ENCODE measurements at regions not wholly inside any gene's neighbourhood (a gene's known extent, or its start where the extent isn't known, plus 50 kb on each side); places are given as distances from the start of the nearest gene placed in this dataset.

DNA sequence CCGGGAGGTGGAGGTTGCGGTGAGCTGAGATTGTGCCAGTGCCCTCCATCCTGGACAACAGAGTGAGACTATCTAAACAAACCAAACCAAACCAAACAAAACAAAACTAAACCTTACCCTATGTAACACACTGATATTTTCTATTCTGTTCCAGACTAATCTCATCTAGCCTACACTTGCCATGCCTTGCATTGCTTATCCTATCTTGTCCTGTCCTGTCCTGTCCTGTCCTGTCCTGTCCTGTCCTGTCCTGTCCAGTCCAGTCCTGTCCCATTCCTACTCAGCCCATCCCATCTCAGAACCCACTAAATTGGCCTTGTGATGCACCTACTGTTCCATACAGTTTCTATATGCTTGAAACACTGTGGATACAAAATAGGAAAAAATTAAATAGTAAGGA lies 64.7 kb upstream of the HDAC9 start:
- Histone ChIP-seq H3K79me2 (ENCODE audit: control insufficient read depth, insufficient read depth, low read length, poor library complexity) (no peaks in the 10 kb centered on the region), H3K23ac (ENCODE audit: low read length) (no peak overlapping the region), H4K91ac (ENCODE audit: low read depth, low read length) (no peak overlapping the region), H2AFZ (ENCODE audit: insufficient read depth, low read length, poor library complexity) (no peak overlapping the region), H3K4me1 (ENCODE audit: control insufficient read depth in 1 of 2, insufficient read depth in 2 of 2, low read length in 2 of 2) (no peaks in the 10 kb centered on the region), H3K27ac (ENCODE audit: low read depth, low read length) (no peak overlapping the region), H4K12ac (ENCODE audit: low read depth, low read length) (no peak overlapping the region), H2BK120ac (ENCODE audit: insufficient read depth, low read length, poor library complexity) (no peak overlapping the region), H3K14ac (ENCODE audit: low read length) (no peak overlapping the region), H3K9me3 (ENCODE audit: insufficient read depth, low read depth, low read length) (no peaks in the 10 kb centered on the region), H3K4me2 (ENCODE audit: low read length) (no peak overlapping the region), H3K9ac (ENCODE audit: low read length) (no peak overlapping the region), H2BK5ac (ENCODE audit: low read depth, low read length, poor library complexity) (no peak overlapping the region), H4K8ac (ENCODE audit: low read depth, low read length) (no peak overlapping the region), H3K4me3 (ENCODE audit: low read depth, low read length) (no peak overlapping the region), H2AK5ac (ENCODE audit: low read length) (no peak overlapping the region), H3K27me3 (ENCODE audit: insufficient read depth, low read length) (no peaks in the 10 kb centered on the region), H3K79me1 (ENCODE audit: low read length) (no peaks in the 10 kb centered on the region), H3K36me3 (ENCODE audit: control insufficient read depth in 1 of 2, insufficient read depth in 2 of 2, low read length in 2 of 2) (no peaks in the 10 kb centered on the region), H3K18ac (ENCODE audit: low read length) (no peak overlapping the region), H3K4ac (ENCODE audit: low read depth, low read length) (no peak overlapping the region), H2BK12ac (ENCODE audit: low read length) (no peak overlapping the region)
- WGBS (ENCODE audit: extremely low coverage, insufficient coverage, insufficient read length), result no CpG with 5 or more reads among the region's 2 CpGs
- no peak for DNase-seq

DNA sequence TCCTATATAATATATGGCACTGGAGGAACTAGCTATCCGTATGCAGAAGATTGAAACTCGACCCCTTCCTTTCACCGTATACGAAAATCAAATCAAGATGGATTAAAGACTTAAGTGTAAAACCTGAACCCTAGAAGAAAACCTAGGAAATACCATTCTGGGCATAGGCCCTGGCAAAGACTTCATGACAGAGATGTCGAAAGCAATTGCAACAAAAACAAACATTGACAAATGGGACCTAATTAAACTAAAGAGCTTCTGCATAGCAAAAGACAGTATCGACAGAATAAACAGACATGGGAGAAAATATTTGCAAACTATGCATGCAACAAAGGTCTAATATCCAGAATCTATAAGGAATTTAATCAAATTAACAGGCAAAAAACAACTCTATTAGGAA lies 61.4 kb upstream of the HDAC9 start:
- H3K4me3 ChIP-seq (ENCODE audit: low read depth, low read length), result no peak overlapping the region
- H3K4ac ChIP-seq (ENCODE audit: low read depth, low read length), result no peak overlapping the region
- H3K18ac ChIP-seq (ENCODE audit: low read length), result no peak overlapping the region
- H3K9me3 ChIP-seq (ENCODE audit: insufficient read depth, low read depth, low read length), result no peaks in the 10 kb centered on the region
- no peak overlapping the region for H2AK5ac ChIP-seq (ENCODE audit: low read length)
- no CpG with 5 or more reads among the region's 6 CpGs for WGBS (ENCODE audit: extremely low coverage, insufficient coverage, insufficient read length)
- no peaks in the 10 kb centered on the region for H3K36me3 ChIP-seq (ENCODE audit: control insufficient read depth in 1 of 2, insufficient read depth in 2 of 2, low read length in 2 of 2)
- no peak overlapping the region for H4K8ac ChIP-seq (ENCODE audit: low read depth, low read length)
- H3K27ac ChIP-seq (ENCODE audit: low read depth, low read length), result no peak overlapping the region
- H3K14ac ChIP-seq (ENCODE audit: low read length), result no peak overlapping the region
- H3K23ac ChIP-seq (ENCODE audit: low read length), result no peak overlapping the region
- H4K91ac ChIP-seq (ENCODE audit: low read depth, low read length), result no peak overlapping the region
- no peak overlapping the region for H3K9ac ChIP-seq (ENCODE audit: low read length)
- H2BK120ac ChIP-seq (ENCODE audit: insufficient read depth, low read length, poor library complexity), result no peak overlapping the region
- H2BK12ac ChIP-seq (ENCODE audit: low read length), result no peak overlapping the region
- DNase-seq, result no peak
- H4K12ac ChIP-seq (ENCODE audit: low read depth, low read length), result no peak overlapping the region
- no peak overlapping the region for H2BK5ac ChIP-seq (ENCODE audit: low read depth, low read length, poor library complexity)
- no peak overlapping the region for H2AFZ ChIP-seq (ENCODE audit: insufficient read depth, low read length, poor library complexity)
- H3K27me3 ChIP-seq (ENCODE audit: insufficient read depth, low read length), result no peaks in the 10 kb centered on the region
- no peaks in the 10 kb centered on the region for H3K79me1 ChIP-seq (ENCODE audit: low read length)
- H3K79me2 ChIP-seq (ENCODE audit: control insufficient read depth, insufficient read depth, low read length, poor library complexity), result no peaks in the 10 kb centered on the region
- H3K4me2 ChIP-seq (ENCODE audit: low read length), result no peak overlapping the region
- H3K4me1 ChIP-seq (ENCODE audit: control insufficient read depth in 1 of 2, insufficient read depth in 2 of 2, low read length in 2 of 2), result no peaks in the 10 kb centered on the region

DNA sequence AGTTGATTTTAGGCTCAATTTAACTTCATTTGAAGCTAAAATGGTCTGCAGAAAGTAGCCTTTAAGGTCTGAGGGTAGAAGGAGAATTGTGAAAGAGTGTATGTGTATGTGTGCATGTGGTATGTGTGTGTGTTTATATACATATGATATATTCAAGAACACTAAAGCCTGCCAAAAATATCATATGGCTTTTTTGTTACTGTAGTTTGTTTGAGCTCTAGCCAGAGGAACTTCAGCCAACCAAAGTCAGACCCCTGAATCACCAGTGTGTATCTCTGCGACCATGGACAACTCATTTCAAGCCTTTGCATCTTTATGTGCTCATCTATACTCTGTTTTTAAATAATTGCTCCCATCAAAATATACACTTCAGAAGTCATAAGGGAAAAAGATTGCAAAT lies 58.4 kb upstream of the HDAC9 start:
- no peak overlapping the region for H3K14ac ChIP-seq (ENCODE audit: low read length)
- no peak overlapping the region for H3K4ac ChIP-seq (ENCODE audit: low read depth, low read length)
- H3K4me1 ChIP-seq (ENCODE audit: control insufficient read depth in 1 of 2, insufficient read depth in 2 of 2, low read length in 2 of 2), result no peaks in the 10 kb centered on the region
- H3K18ac ChIP-seq (ENCODE audit: low read length), result no peak overlapping the region
- no peak overlapping the region for H2AK5ac ChIP-seq (ENCODE audit: low read length)
- no peak overlapping the region for H3K23ac ChIP-seq (ENCODE audit: low read length)
- no peak overlapping the region for H3K9ac ChIP-seq (ENCODE audit: low read length)
- no peaks in the 10 kb centered on the region for H3K36me3 ChIP-seq (ENCODE audit: control insufficient read depth in 1 of 2, insufficient read depth in 2 of 2, low read length in 2 of 2)
- no peak overlapping the region for H3K4me2 ChIP-seq (ENCODE audit: low read length)
- no peak overlapping the region for H2AFZ ChIP-seq (ENCODE audit: insufficient read depth, low read length, poor library complexity)
- H2BK5ac ChIP-seq (ENCODE audit: low read depth, low read length, poor library complexity), result no peak overlapping the region
- no CpG with 5 or more reads among the region's 1 CpG for WGBS (ENCODE audit: extremely low coverage, insufficient coverage, insufficient read length)
- no peaks in the 10 kb centered on the region for H3K27me3 ChIP-seq (ENCODE audit: insufficient read depth, low read length)
- no peaks in the 10 kb centered on the region for H3K79me2 ChIP-seq (ENCODE audit: control insufficient read depth, insufficient read depth, low read length, poor library complexity)
- no peaks in the 10 kb centered on the region for H3K79me1 ChIP-seq (ENCODE audit: low read length)
- no peaks in the 10 kb centered on the region for H3K9me3 ChIP-seq (ENCODE audit: insufficient read depth, low read depth, low read length)
- H3K4me3 ChIP-seq (ENCODE audit: low read depth, low read length), result no peak overlapping the region
- H4K91ac ChIP-seq (ENCODE audit: low read depth, low read length), result no peak overlapping the region
- H2BK12ac ChIP-seq (ENCODE audit: low read length), result no peak overlapping the region
- H3K27ac ChIP-seq (ENCODE audit: low read depth, low read length), result no peak overlapping the region
- no peak overlapping the region for H4K8ac ChIP-seq (ENCODE audit: low read depth, low read length)
- H2BK120ac ChIP-seq (ENCODE audit: insufficient read depth, low read length, poor library complexity), result no peak overlapping the region
- H4K12ac ChIP-seq (ENCODE audit: low read depth, low read length), result no peak overlapping the region
- no peak for DNase-seq

DNA sequence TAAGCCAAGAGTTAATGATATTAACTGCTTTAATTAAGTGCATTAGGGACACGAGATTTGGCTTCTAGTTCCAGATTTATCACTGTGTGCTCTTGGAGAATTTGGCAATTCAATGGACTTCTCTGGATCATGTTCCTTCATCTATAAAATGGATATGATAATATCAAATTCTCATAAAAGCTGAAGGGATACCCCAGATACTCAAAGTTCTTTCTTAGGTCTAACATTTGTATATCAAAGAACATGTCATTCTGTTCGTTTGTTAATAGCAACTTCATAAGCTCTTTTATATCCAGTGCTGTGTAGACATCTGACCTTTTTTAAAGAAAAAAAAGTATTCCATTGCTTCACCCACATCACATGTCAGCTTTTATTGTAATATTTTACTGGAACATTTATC lies 54.6 kb upstream of the HDAC9 start:
- no peak overlapping the region for H2AK5ac ChIP-seq (ENCODE audit: low read length)
- WGBS (ENCODE audit: extremely low coverage, insufficient coverage, insufficient read length), result no CpG with 5 or more reads among the region's 2 CpGs
- no peaks in the 10 kb centered on the region for H3K79me2 ChIP-seq (ENCODE audit: control insufficient read depth, insufficient read depth, low read length, poor library complexity)
- no peak overlapping the region for H4K12ac ChIP-seq (ENCODE audit: low read depth, low read length)
- H2AFZ ChIP-seq (ENCODE audit: insufficient read depth, low read length, poor library complexity), result no peak overlapping the region
- H3K14ac ChIP-seq (ENCODE audit: low read length), result no peak overlapping the region
- no peak for DNase-seq
- H2BK120ac ChIP-seq (ENCODE audit: insufficient read depth, low read length, poor library complexity), result no peak overlapping the region
- no peak overlapping the region for H3K4me3 ChIP-seq (ENCODE audit: low read depth, low read length)
- H3K4me1 ChIP-seq (ENCODE audit: control insufficient read depth in 1 of 2, insufficient read depth in 2 of 2, low read length in 2 of 2), result no peaks in the 10 kb centered on the region
- no peak overlapping the region for H4K8ac ChIP-seq (ENCODE audit: low read depth, low read length)
- H3K79me1 ChIP-seq (ENCODE audit: low read length), result no peaks in the 10 kb centered on the region
- H3K27ac ChIP-seq (ENCODE audit: low read depth, low read length), result no peak overlapping the region
- H3K18ac ChIP-seq (ENCODE audit: low read length), result no peak overlapping the region
- no peaks in the 10 kb centered on the region for H3K36me3 ChIP-seq (ENCODE audit: control insufficient read depth in 1 of 2, insufficient read depth in 2 of 2, low read length in 2 of 2)
- no peak overlapping the region for H3K4ac ChIP-seq (ENCODE audit: low read depth, low read length)
- no peaks in the 10 kb centered on the region for H3K27me3 ChIP-seq (ENCODE audit: insufficient read depth, low read length)
- H2BK12ac ChIP-seq (ENCODE audit: low read length), result no peak overlapping the region
- H3K9ac ChIP-seq (ENCODE audit: low read length), result no peak overlapping the region
- H3K9me3 ChIP-seq (ENCODE audit: insufficient read depth, low read depth, low read length), result no peaks in the 10 kb centered on the region
- no peak overlapping the region for H2BK5ac ChIP-seq (ENCODE audit: low read depth, low read length, poor library complexity)
- no peak overlapping the region for H4K91ac ChIP-seq (ENCODE audit: low read depth, low read length)
- H3K4me2 ChIP-seq (ENCODE audit: low read length), result no peak overlapping the region
- no peak overlapping the region for H3K23ac ChIP-seq (ENCODE audit: low read length)

All from trophoblast cell (in vitro differentiated cells and primary cell).